H7 (cell line): ENCODE measurements at regions not wholly inside any gene's neighbourhood (a gene's known extent, or its start where the extent isn't known, plus 50 kb on each side); places are given as distances from the start of the nearest gene placed in this dataset.
"Not testable (repeated sequence)": the region's sequence is repeated elsewhere in the genome, so short reads cannot be mapped to it uniquely, and the experiment has no call there.

Experiments
- DNase-seq: peaks from one replicate; pipeline ENCODE4 v3.0.0; 2012
- H3K27me3 ChIP-seq: 2 replicates; pipeline ENCODE4 v1.6.0; 2011; ENCODE audit warnings: mild to moderate bottlenecking, low read length; ENCODE audit not compliant: control insufficient read depth, insufficient read depth
- H3K36me3 ChIP-seq: replicated peaks from 2 replicates; pipeline ENCODE4 v1.5.1; 2011; ENCODE audit warnings: low read length; ENCODE audit not compliant: control insufficient read depth, insufficient read depth
- H3K4me3 ChIP-seq: 2 replicates; pipeline ENCODE4 v1.5.1; 2011; ENCODE audit warnings: low read depth, mild to moderate bottlenecking, control low read depth, low read length, moderate library complexity; ENCODE audit not compliant: insufficient read depth

- not testable (repeated sequence) for H3K36me3 ChIP-seq, H3K4me3 ChIP-seq, H3K27me3 ChIP-seq, DNase-seq
Observed at GRCh38 chr16:29258946-29259634, 147.4 kb downstream of the NPIPB11 start.

- H3K36me3 ChIP-seq, H3K4me3 ChIP-seq, H3K27me3 ChIP-seq, DNase-seq: not testable (repeated sequence)
Observed at GRCh38 chr16:29257419-29258336, 148.8 kb downstream of the NPIPB11 start.

- peak; percentile 49 for DNase-seq
- Histone ChIP-seq H3K4me3 (no peak overlapping the region), H3K36me3 (no peaks in the 10 kb centered on the region), H3K27me3 (no peaks in the 10 kb centered on the region)
Observed at GRCh38 chr16:29256501-29256981, 150.0 kb downstream of the NPIPB11 start.

- not testable (repeated sequence) for H3K36me3 ChIP-seq, H3K27me3 ChIP-seq
Observed at GRCh38 chr16:29255957-29256356, 150.6 kb downstream of the NPIPB11 start.

GRCh38 chr16:29255496-29255796 lies 151.1 kb downstream of the NPIPB11 start:
- DNase-seq = not testable (repeated sequence)

More at GRCh38 chr16:29255957-29256356, 150.6 kb downstream of the NPIPB11 start:
- DNase-seq, H3K4me3 ChIP-seq: not testable (repeated sequence)

GRCh38 chr16:29254676-29255495 lies 151.6 kb downstream of the NPIPB11 start:
- no peaks in the 10 kb centered on the region for H3K27me3 ChIP-seq
- no peak for DNase-seq
- no peak overlapping the region for H3K4me3 ChIP-seq
- H3K36me3 ChIP-seq = no peaks in the 10 kb centered on the region

More at GRCh38 chr16:29255496-29255796, 151.1 kb downstream of the NPIPB11 start:
- not testable (repeated sequence) for H3K4me3 ChIP-seq, H3K27me3 ChIP-seq, H3K36me3 ChIP-seq

- DNase-seq, H3K36me3 ChIP-seq, H3K27me3 ChIP-seq, H3K4me3 ChIP-seq: not testable (repeated sequence)
Observed at GRCh38 chr16:29253716-29254590, 152.6 kb downstream of the NPIPB11 start.

GRCh38 chr16:29253066-29253590 lies 153.4 kb downstream of the NPIPB11 start:
- not testable (repeated sequence) for H3K36me3 ChIP-seq, H3K27me3 ChIP-seq, DNase-seq, H3K4me3 ChIP-seq

GRCh38 chr16:29252311-29252710 lies 154.2 kb downstream of the NPIPB11 start:
- H3K27me3 ChIP-seq, H3K36me3 ChIP-seq, H3K4me3 ChIP-seq, DNase-seq: not testable (repeated sequence)

GRCh38 chr16:29251571-29252011 lies 154.9 kb downstream of the NPIPB11 start:
- DNase-seq = peak; percentile 65
- H3K36me3 ChIP-seq, H3K4me3 ChIP-seq, H3K27me3 ChIP-seq: not testable (repeated sequence)

GRCh38 chr16:29250923-29251434 lies 155.5 kb downstream of the NPIPB11 start:
- not testable (repeated sequence) for H3K36me3 ChIP-seq, DNase-seq, H3K4me3 ChIP-seq, H3K27me3 ChIP-seq

GRCh38 chr16:29250469-29250868 lies 156.0 kb downstream of the NPIPB11 start:
- not testable (repeated sequence) for H3K27me3 ChIP-seq, H3K36me3 ChIP-seq, DNase-seq, H3K4me3 ChIP-seq

- not testable (repeated sequence) for DNase-seq, H3K27me3 ChIP-seq, H3K4me3 ChIP-seq, H3K36me3 ChIP-seq
Observed at GRCh38 chr16:29248940-29249318, 157.6 kb downstream of the NPIPB11 start.
